Stimulated activated CD4-positive, alpha-beta T cell treated with anti-CD3 and anti-CD28 coated beads, TNF-alpha, amount 100 ng/mL, for 48 hours (primary cell): ENCODE measurements at regions not wholly inside any gene's neighbourhood (a gene's known extent, or its start where the extent isn't known, plus 50 kb on each side); places are given as distances from the start of the nearest gene placed in this dataset.
"Not testable (repeated sequence)": the region's sequence is repeated elsewhere in the genome, so short reads cannot be mapped to it uniquely, and the experiment has no call there.

Source experiments
- DNase-seq, 3 donors: peaks; one replicate each; pipeline ENCODE4 v3.0.0-alpha.2; 2020; ENCODE audit warnings: low read depth in 3 of 3

DNA sequence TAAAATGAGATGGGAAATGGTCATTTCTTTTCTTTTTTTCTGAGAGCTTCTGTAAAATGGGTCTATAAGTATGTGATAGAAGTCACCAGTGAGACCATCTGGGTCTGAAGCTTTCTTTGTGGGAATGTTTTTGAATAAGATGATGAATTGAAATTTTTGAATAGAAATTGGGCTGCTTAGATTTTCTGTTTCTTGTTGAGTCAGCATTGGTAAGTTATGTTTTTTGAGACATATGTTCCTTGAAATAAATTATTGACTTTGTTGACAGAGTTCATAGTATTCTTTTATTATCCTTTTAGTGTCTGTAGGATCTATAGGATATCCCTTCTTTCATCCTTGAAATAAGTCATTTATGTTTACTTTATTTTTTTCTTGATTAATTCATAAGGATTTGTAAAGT is 208.1 kb downstream of the OPA1 start:
- no peak for DNase-seq

DNA sequence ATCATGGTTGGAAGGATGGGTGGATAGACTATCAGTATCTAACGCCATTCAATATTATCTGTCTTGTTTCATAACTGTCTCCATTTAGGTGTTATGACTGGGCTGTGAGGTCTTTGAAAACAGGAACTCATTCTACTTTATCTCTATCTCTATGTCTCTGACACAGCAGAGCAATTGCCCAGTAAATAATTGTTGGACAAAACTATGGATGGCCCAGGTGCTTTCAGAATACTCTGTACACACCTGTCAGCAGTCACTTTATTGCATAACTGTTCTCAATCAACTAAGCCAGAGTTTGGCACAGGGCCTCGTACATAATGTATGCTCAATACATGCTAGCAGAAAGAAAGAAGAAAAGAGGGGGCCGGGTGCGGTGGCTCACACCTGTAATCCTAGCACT is 210.3 kb downstream of the OPA1 start:
- no peak for DNase-seq

DNA sequence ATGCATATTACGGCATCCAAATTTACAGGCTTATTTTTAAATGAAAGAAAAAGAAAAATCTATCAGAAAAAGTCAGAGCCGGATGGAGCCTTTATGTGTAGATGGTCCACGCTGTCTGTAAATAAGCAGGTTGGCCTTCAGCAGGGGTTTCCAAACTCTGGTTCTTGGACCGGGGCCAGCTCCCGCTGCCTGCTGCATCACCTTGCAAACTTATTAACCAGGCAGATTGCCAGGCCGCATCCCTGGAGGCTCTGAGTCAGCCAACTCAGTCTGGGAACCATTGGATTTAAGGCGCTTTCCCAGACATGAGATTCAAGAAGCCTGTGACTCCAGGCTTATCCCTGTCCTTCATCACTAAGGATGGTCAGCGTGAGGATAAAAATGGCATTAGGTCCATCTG is 212.4 kb downstream of the OPA1 start:
- DNase-seq: no peak

DNA sequence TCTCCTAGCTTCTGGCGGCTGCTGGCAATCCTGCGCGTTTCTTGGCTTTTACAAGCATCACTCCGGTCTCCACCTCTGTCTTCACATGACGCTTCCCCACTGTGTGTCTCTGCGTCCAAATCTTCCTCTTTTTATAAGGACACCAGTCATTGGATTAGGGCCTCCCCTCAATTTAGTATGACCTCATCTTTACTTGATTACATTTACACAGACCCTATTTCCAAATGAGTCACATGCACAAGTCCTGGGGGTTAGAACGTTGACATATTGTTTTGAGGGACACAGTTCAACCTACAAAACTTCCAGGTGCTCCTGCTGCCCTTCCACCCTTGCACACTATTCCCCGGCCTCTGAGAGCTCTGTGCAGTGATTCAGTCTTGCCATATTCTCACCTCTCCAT is 215.3 kb downstream of the OPA1 start:
- DNase-seq: no peak

DNA sequence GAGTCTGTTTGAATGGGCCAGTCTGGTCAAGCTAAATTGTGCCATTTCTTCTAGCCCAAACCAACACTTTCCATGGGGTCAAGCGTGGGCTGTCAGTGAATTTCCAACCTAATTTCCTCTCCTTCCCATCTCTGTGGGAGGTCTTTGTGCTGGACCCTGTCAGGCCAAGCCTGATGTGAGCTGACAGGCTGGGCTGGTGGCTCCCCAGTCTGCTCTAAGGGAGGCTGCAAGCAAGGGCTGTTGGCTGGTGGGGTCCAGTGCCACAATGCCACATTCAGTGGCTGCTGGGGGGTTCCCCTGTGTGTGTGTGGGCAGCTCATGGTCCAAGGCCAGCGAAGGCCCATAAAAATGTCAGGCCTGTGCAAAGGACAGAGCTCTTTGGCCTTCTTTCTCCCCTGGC is 216.1 kb downstream of the OPA1 start:
- DNase-seq: no peak

DNA sequence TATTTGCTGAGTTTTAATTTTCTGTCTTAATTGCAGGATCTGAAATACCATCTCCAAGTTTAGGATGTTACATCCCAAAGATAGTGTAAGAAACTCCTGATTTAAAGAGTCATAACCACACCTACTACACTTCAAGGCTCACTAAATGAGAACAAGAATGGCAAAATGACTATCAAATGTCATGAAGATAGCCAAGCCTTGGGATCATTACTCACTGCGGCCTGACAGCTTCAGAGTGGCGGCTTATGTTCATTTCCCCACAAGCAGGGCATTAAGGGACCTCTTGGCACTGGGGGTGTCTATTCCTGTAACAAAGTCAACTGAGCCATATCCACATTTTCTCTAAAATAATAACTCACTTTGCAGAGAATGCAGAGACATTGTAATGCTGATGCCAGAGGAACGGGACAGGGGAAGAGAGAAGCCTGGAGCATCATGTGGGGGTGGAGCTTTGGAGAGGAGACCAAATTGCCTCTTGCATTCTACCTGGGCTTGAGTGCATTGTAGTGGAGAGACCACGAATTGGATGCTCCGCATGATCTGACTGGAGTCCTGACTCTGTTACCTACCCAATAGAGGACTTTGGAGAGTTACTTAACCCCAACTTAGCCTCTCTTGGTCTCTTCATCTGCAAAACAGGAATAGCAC is 219.2 kb downstream of the OPA1 start:
- no peak for DNase-seq

DNA sequence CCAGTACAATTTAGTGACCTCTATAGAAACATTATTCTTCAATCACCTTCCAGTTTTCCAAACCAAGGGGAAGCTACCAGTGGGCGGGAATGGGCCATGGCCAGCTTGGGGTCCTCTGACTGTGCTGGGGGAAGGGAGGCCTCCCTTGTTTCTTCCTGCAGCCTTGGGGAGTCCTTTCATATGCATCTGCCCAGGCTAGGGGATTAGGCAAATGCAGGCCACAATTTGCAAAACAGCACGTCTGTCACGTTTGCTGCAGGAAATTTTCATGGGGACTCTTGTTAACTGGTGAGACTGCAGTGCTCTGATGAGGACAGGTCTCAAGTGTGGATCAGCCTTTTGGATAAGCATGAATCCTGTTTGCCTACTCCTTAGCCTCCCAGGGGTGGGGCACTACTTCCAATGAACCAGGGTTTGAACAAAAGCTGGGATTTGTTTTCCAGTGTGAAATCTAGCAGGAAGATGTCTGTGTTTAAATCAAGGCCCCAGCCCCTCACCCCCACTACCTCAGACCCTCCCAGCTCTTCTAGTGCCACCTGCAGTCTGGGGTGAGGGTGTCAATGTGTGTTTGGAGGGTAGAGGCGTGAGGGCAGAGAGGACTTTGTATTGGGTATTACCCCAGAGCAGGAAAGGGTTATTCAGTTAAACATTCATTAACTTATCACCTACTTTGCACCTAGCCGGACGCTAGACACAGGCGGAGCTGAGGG is 219.9 kb downstream of the OPA1 start:
- no peak for DNase-seq

DNA sequence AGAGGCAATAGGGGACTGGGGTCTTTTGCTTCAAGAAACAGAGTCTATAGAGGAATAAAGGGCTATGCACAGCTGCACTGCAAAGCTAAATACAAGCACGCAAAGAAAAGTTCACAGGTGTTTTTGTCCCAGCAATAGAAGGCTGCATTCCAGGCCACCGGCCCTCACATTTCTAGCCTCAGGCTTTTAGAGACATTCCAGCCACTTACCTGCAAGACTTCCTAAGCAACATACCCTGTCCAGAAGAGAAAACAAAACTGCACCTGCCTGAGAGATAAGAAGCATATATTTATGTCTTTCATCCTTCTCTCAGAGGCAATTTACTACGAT is 220.5 kb downstream of the OPA1 start:
- DNase-seq: no peak

DNA sequence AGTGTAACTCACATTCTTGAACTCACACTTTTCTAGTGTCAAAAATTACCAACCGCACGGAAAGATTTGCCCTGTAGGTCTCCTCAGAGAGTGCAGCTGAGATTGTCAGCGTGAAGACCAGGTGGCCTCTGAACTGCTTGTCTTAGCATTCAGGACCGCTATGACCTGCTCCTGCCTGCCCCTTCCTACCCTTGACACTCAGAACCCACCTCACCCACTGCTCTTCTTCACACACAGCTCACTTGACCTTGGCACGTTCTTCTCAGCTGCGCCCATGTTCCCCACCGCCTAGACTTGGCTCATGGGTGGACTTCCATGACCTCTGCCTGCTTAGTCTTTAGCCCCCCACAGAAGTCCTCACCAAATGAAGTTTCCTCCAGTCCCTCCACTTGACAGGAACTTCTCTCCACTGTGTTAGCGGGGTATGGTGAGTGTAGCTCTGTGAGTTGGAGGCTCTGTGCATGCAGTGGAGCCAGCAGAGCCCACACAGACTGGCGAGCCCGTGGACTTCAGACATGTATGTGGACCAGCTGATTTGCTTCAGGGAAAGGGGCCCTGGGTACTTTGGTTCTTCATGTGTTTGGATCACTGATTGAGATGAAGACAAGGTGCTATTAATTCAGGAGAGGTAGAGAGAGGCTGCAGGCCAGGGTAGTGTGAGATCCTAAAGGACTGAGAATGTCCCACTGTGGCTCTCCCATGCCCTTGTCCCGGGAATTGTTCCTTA is 221.3 kb downstream of the OPA1 start:
- DNase-seq: no peak

DNA sequence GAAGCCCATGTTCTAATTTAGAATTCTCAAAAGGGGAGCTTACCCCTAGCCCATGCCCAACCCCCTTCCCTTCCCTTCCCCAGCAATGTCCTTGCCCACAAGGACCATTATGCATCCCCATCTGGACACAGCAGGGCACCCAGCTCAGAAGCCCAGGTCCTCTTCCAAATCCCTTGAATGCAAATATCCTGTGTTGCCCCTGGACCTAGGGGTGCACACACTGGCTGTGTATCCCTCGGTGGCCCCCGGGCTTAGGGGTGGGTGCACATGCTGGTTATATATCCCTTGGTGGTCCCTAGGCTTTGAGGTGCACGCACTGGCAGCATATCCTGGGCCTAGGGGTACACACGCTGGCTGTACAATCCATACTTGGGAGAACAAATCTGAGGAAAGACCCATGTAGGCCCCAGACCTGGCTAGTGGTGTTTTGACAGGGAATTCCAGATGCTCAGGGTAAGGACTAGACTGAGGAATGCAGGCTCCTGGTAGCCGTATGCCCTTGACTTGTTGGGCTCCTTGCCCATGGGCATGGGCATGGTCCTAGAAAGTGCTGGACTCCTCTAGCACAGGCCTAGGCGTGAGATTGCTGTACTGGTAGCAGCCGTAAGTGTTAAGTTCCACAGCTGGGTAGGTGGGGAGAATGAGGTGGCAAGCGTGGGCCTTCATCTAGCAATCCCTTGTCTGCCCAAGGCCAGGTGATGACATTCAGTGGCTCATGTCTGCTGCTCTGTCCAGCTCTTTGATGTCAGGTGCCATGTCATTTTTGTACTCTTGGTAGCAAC is 222.4 kb downstream of the OPA1 start:
- DNase-seq: no peak

DNA sequence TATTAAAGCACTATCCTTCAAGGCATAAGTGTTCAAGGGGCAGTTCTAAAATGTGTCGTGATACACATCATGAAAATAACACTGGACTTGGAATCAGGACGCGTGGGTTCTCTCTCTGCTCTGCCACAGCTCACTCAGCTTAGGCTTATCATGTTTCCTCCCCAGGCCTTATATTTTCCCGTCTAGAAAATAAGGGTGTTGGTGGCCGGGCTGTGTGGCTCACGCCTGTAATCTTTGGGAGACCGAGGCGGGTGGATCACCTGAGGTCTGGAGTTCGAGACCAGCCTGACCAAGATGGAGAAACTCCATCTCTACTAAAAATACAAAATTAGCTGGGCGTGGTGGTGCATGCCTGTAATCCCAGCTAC is 223.0 kb downstream of the OPA1 start:
- no peak for DNase-seq

DNA sequence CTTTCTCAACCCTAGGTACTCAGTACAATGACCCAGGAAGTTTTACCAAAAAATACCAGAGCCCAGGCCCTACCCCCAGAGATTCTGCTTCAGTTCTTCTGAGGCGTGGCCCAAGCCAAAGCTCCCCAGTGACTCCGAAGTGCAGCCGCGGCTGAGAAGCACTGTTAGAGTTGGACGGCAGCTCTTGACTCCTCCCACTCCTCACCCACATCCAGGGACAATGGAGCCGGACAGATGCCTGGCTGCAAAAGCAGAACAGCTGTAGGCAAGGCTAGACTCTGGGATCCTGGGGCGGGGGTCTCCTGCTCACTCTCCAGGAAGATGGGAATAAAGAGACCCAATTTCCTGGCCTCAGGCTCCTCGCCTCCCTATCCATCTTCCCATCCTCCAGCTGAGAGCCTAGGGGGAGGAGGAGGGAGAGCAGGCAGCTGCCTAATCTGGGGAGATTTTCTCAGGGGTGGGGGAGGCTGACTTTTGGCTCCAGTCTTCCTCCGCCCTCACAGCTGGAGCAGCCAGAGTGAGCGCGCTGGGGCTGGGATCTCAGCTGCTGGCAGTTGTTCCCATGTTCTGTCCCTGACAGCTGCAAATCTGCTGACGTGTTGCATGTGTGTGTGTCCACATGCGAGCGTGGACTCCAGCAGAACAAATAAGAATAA is 223.8 kb downstream of the OPA1 start:
- no peak for DNase-seq

DNA sequence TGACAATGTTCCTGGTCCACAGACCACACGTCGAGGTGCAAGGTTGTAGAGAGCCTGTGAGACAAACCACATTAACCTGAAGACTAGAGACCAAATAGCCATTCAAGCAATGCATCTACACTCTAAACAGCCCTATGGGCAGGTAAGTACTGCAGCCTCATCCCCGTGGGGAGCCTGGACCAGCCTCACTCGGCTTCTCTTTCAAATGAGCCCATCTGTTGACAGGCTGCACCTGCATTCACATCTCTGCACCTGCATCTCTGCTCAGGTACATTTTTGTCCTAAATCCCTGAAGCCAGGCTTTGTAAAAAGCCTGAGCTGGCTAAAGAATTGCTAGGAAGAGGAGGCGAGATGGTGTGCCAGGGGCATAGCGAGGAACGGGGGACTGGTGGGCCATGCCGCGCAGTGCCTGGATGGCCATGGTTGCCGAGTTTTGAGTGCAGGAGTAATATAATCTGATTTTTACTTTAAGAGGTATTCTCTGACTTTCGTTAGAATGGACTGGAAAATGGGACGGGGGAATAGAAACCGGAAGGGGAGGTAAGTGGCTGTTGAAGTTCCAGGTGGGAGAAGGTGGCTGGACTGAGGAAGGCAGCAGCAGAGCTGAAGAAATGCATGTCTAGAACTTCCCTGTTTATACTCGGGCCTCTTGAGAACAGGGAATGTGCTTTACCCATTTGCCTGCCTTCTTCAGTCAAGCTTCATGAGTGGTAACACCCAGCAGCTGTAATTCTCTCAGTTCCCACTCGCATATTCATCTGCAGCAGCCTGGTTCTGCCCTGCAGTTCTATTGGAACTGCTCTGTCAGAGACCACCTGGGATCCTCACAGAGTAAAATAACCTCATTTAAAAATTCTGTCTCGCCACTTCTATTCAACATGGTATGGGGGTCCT is 226.4 kb downstream of the OPA1 start:
- no peak for DNase-seq

DNA sequence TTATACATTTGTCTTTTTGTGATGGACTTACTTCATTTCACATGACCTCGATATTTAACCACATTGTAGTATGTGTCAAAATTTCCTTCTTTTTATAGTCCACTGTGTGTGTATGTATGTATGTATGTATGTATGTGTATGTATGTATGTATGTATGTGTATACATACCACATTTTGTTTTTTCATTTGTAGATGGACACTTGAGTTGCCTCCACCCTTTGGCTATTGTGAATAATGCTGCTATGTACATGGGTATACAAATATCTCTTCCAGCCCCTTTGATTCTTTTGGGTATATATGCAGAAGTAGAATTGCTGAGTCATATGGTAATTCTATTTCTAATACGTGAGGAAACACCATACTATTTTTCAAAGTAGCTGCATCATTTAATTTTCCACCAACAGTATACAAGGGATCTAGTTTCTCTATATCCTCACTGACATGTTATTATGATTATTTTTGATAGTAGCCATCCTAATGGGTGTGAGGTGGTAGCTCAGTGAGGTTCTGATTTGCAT is 228.2 kb downstream of the OPA1 start:
- no peak for DNase-seq

DNA sequence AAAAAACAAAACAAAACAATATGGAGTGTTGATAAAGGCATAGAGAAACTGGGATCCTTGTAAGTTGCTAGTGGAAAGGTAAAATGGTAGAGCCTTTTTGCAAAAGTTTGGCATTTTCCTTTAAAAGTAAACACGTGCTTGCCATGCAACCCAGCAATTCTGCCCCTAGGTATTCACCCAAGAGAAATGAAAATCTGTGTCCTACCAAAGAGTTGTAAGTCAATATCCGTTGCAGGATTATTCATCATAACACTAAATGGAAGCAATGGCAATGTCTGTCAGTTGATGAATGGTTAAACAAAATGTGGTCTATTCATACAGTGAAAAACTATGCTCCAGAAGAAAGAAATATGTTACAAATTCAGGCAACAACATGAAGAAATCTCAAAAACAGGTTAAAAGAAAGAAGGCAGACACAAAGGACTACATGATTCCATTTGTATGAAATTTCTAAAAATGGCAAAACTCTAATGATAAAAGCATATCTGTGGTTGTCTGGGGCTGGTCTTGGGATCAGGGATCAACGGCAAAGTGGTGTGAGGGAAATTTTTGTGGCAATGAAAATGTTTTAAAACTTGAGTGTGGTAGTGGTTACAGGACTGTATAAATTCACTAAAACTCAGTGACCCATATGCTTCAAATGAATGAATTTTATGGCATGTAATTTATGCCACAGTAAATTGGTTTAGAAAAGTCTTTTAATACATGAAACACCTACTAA is 229.6 kb downstream of the OPA1 start:
- no peak for DNase-seq

DNA sequence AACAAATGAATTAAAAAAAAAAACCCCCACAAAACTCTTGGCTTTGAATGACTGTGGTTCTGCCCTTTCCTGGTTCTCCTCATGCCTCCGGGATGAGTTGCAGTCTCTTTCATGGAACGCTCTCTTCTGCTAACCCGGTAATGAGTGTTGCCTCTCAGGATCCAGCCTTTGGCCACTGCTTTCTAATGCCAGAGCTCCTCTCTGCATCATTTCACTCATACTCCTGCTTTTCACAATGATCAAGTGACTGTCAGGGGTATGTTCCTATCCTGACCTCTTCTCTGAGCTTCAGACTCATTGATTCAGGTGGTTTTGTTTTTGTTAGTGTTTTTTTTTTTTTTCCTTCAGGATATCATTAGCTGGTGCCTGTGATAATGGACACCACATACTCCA is 230.2 kb downstream of the OPA1 start:
- not testable (repeated sequence) for DNase-seq

DNA sequence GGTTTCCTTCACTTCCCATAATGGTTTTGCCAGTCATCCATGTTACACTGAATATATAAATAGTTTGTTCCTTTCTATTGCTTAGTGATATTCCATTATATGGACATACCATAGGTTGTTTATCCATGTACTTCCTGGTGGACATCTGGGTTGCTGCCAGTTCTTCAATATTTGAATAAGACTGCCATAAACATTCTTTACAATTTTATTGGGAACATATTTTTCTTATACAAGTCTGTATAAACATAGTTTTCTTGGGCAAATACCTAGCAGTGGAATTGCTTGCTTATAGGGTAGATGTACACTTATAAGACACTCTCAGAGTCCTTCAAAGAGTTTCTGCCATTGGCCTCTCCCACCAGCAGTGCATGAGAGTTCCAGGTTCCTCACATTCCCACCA is 231.4 kb downstream of the OPA1 start:
- DNase-seq: no peak

DNA sequence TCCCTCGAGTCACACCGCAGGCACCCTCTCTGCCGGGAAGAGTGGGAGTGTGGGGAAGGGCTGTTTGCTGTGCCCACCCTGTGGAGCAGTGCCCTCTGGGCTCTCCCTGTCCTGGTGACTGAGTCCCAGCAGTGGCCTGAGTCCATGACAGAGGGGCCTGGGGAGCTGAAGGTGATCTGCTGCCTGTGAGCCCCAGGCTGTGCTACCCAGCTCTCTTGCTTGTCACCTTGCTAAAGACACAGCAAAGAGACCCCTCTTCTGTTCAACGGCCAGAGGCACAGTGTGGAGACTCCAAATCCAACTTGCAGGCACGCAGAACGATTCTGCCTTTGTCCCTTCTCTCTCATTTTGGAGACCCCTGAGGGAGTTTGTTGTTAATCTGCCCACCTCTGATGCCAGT is 232.6 kb downstream of the OPA1 start:
- no peak for DNase-seq

DNA sequence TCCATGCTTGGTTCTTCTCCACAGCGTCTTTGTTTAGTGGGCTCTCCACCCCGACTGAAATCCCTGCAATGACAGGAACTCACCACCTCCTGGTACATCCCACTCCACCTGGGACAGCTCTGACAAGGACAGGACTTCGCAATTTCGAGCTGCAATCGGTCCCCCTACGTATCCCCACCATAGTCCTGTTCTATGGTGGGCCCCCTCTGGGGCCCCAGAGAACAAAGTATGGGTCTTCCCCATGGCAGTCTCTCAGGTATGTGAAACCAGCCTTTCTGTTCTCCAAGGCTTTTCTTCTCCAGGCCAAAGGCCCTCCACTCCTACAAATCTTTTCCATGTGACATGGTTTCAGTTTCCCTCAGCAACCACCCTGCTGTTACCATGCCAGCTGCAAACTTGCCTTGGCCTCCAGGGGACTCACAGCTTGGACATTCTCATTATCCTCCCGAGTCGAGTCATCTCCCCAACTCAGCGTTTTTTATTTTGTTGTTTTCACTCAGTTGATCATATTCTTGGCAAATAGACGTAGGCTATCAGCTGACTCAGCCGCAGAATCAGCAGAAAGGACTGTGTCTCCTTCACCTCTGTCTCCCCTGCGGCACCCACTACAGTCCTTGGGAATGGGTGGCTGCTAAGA is 233.3 kb downstream of the OPA1 start:
- no peak for DNase-seq
